ENCODE measurements at regions not wholly inside any gene's neighbourhood (a gene's known extent, or its start where the extent isn't known, plus 50 kb on each side); places are given as distances from the start of the nearest gene placed in this dataset.

DNA sequence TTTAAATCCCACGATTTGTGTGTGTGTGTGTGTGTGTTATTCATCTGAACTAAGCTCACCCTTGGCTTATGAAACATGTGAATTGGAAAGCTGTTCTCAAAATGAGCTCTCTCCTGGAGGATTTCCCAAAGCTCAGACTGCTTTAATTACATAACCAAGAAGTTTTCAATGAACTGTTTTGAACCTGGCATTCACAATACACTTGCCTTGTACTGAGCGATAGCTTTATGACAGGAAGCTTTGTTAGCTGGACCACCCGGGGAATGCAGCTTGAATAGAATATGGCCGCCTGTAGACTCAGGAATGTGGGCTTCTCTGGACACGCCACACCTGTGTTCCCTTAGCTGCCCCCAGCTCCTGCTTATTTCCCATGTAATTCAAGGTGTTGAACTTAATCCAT lies 71.4 kb upstream of the PREP start:
- no peak for DNase-seq

GRCh38 chr6:105469946-105470345 lies 67.1 kb upstream of the PREP start:
- DNase-seq = no peak

DNA sequence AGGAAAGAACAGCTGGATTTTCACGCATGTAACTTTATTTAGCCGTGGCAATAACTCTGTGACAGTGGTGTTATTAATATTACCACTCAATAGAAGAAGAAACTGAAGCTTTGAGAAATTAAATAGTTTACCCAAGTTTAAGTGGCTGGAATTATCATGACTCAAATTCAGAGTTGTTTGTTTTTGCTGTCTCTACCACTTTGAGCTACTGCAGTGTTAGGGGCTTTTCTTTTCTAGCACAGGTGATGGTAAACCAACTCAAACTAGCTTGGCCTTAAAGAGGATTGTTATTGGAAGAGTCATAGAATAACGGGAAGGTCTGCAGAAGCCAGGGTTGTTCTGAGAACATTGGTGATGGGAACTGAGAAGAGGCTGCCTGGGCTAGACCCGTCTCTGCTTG lies 66.0 kb upstream of the PREP start:
- no peak for DNase-seq

- no peak for DNase-seq
These were observed 58.0 kb upstream of the PREP start for GRCh38 chr6:105460860-105461259.

DNA sequence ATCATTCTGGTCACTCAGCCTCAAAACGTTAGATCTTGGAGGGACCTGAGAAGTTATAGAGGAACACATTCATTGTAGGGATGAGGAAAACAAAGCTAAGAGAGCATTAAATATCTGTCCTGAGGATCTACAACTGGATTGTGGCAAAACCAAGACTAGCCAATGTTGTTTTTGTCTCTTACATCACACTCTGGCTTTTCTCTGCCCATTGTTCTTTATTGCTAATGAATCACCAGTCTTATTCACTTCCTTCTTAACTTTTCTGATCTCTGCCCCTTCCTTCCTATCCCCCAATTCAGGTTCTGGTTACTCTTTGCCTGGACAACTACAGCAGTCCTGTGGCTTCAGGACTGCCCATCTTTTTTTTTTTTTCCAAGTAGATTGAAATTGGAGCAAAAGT lies 57.0 kb upstream of the PREP start:
- DNase-seq = peak; percentile 20

- DNase-seq = peak; percentile 57
These were observed 56.2 kb upstream of the PREP start for GRCh38 chr6:105459049-105459448.

GRCh38 chr6:105458551-105458950 lies 55.7 kb upstream of the PREP start:
- peak; percentile 36 for DNase-seq

- peak; percentile 36 for DNase-seq
These were observed 55.2 kb upstream of the PREP start for GRCh38 chr6:105458084-105458483.

DNA sequence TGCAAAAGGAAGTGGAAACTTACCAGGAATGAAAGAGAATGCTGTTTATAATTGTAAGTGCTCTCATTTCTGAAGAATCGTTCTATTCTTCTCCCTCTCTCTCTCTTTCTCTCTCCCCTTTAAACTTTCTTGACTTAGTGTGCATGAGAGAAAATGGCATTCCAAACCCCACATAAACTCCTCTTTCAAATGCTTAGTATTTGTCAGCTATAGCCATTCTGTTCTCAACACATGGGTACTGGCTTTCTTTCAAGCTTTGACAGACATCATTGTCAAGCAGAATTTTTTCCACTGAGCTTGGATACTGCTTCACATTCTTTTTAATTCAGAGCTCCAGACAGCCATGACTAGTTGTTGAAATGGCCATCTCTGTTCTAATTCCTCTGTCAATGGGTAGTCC lies 51.1 kb upstream of the PREP start:
- peak; percentile 3 for DNase-seq

DNA sequence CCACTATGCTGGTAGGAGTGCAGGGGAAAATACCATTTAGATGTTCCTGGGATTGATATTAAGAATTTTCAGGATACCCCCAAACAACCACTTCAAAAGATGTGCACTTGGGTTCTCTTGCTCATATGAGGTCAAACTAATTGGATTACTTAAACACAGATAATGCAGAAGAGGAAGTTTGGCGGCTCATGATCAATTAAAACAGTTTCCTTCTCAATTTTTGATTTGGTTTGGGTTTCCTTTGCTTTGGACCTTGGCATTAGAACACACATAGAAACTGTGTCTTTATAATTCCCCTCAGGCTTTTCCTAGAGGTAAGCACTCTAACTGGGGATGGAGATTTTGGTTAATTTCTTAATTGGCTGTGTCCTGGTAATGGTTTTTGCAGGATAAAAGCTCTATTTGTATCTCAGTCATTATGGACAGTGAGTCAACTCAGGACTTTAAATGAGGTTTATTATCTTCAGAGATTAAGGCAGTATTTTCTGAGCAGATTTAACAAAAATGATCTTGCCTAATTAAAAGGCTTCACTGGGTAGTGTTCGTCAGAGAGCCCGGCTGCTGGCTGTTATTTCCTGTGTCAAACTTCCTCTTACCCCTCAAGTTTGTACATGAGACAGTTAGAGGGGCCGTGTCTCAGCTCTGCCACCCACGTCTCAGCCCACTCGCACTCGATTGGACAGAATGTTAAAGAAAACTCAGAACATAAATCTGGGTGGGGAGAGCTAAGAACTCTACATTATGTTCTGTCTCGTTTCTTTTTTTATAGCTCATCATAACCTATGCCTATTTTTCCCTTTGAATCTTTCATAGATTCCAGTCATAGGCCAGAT lies 50.3 kb upstream of the PREP start:
- peak; percentile 78 for DNase-seq
